ENCODE measurements at regions not wholly inside any gene's neighbourhood (a gene's known extent, or its start where the extent isn't known, plus 50 kb on each side); places are given as distances from the start of the nearest gene placed in this dataset.
"Not testable (repeated sequence)": the region's sequence is repeated elsewhere in the genome, so short reads cannot be mapped to it uniquely, and the experiment has no call there.

- Histone ChIP-seq H3K4me2 (ENCODE audit: low read length) (no peak overlapping the region), H3K9me3 (ENCODE audit: control insufficient read depth in 1 of 2, insufficient read depth in 1 of 2, low read depth in 1 of 2, low read length in 2 of 2) (no peaks in the 10 kb centered on the region), H3K9ac (ENCODE audit: low read length) (no peak overlapping the region), H3K27ac (ENCODE audit: low read depth, low read length) (no peak overlapping the region; the same call in 1 of the 2 replicates), H2AFZ (ENCODE audit: low read depth, low read length, poor library complexity, severe bottlenecking) (no peak overlapping the region), H3K4me1 (ENCODE audit: control insufficient read depth in 1 of 2, insufficient read depth in 2 of 2, low read length in 2 of 2) (peaks cover 0 to 12% of the 10 kb centered on the region in 2 experiments; a peak in 2 of 4 replicates), H4K20me1 (ENCODE audit: insufficient read depth) (no peaks in the 10 kb centered on the region), H3K9me2 (ENCODE audit: insufficient read depth) (no peaks in the 10 kb centered on the region), H3K4me3 (replicated peaks in 1 of 2; ENCODE audit: low read depth in 1 of 2, low read length in 2 of 2) (no peak overlapping the region), H3K36me3 (ENCODE audit: control insufficient read depth in 1 of 2, insufficient read depth in 2 of 2, low read length in 2 of 2) (no peaks in the 10 kb centered on the region), H3K27me3 (ENCODE audit: insufficient read depth, low read length) (no peaks in the 10 kb centered on the region), H3K79me2 (ENCODE audit: insufficient read depth, low read length) (no peaks in the 10 kb centered on the region)
- ATAC-seq (no peak), DNase-seq (ENCODE audit: low read depth, low spot score) (no peak)
- TF ChIP-seq SP1 (IDR thresholded peaks at IDR 0.05; ENCODE audit: low read depth), result no peak
- TF ChIP-seq ZNF274 (IDR thresholded peaks at IDR 0.05; ENCODE audit: low read depth, low read length), result no peak
- no peak for TF ChIP-seq REST (IDR thresholded peaks at IDR 0.05; ENCODE audit: low read depth)
- no peak for TF ChIP-seq FOSL1 (IDR thresholded peaks at IDR 0.05; ENCODE audit: low read depth)
- TF ChIP-seq EZH2phosphoT487 (IDR thresholded peaks at IDR 0.05; ENCODE audit: borderline replicate concordance), result no peak
- no peak for TF ChIP-seq RAD21 (IDR thresholded peaks at IDR 0.05; ENCODE audit: low read depth)
- no peak for TF ChIP-seq POLR2A (IDR thresholded peaks at IDR 0.05; ENCODE audit: borderline replicate concordance, extremely low read depth, insufficient read depth, insufficient read length)
- TF ChIP-seq SIN3A (IDR thresholded peaks at IDR 0.05; ENCODE audit: low read depth), result no peak
- TF ChIP-seq MAX (IDR thresholded peaks at IDR 0.05), result no peak
- no peak for TF ChIP-seq ZBTB33 (IDR thresholded peaks at IDR 0.05; ENCODE audit: extremely low read depth, insufficient replicate concordance, low read length)
- intact Hi-C loops (cut with micrococcal nuclease), result no loop called here
- ChIA-PET CTCF (no interaction called here), POLR2A (no interaction called here), RAD21 (ENCODE audit: low non-redundant PET in 1 of 2, low total read pairs in 2 of 2, uncharacterized antibody in 2 of 2, unreplicated experiment in 2 of 2) (no interaction called here)
- BruUV-seq (replicated peaks), result no TSS peak
These were observed 113.3 kb upstream of the LPCAT1 start for GRCh38 chr5:1636981-1637638.

GRCh38 chr5:1636208-1636770, 112.5 kb upstream of the LPCAT1 start:
- H3K4me3 ChIP-seq (replicated peaks in 1 of 2; ENCODE audit: low read depth in 1 of 2, low read length in 2 of 2); H2AFZ ChIP-seq (ENCODE audit: low read depth, low read length, poor library complexity, severe bottlenecking); H3K27ac ChIP-seq (ENCODE audit: low read depth, low read length); H3K9me2 ChIP-seq (ENCODE audit: insufficient read depth); POLR2A ChIA-PET; H3K79me2 ChIP-seq (ENCODE audit: insufficient read depth, low read length); CTCF ChIA-PET; H3K27me3 ChIP-seq (ENCODE audit: insufficient read depth, low read length); H3K36me3 ChIP-seq (ENCODE audit: control insufficient read depth in 1 of 2, insufficient read depth in 2 of 2, low read length in 2 of 2); BruUV-seq (replicated peaks); intact Hi-C loops (cut with micrococcal nuclease); H4K20me1 ChIP-seq (ENCODE audit: insufficient read depth); DNase-seq (ENCODE audit: low read depth, low spot score); H3K4me1 ChIP-seq (ENCODE audit: control insufficient read depth in 1 of 2, insufficient read depth in 2 of 2, low read length in 2 of 2); H3K9me3 ChIP-seq (ENCODE audit: control insufficient read depth in 1 of 2, insufficient read depth in 1 of 2, low read depth in 1 of 2, low read length in 2 of 2); H3K9ac ChIP-seq (ENCODE audit: low read length); H3K4me2 ChIP-seq (ENCODE audit: low read length); ATAC-seq; RAD21 ChIA-PET (ENCODE audit: low non-redundant PET in 1 of 2, low total read pairs in 2 of 2, uncharacterized antibody in 2 of 2, unreplicated experiment in 2 of 2): not testable (repeated sequence)
